ENCODE measurements at regions not wholly inside any gene's neighbourhood (a gene's known extent, or its start where the extent isn't known, plus 50 kb on each side); places are given as distances from the start of the nearest gene placed in this dataset.

DNA sequence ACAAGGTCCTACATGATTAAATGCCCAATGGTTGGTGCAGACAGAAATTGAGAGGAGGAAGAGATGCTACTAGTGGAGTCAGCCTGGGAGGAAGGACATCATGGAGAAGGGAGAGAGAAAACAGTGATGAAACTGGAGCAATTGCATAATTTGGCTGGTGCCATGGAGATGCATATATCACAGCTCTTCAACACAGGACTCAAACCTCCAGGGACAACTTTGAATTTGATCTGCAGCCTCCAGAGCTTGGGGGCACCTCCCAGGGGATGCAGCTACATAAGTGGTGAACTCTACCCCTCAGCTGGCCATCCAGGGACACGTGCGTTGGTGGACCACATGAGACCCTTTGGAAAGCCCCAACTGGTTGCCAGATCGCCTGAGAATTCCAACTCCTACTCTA lies 80.4 kb downstream of the CTAGE1 start:
- no peak overlapping the region for H3K4ac ChIP-seq (ENCODE audit: low read depth, low read length)
- TF ChIP-seq, protein P1, sequence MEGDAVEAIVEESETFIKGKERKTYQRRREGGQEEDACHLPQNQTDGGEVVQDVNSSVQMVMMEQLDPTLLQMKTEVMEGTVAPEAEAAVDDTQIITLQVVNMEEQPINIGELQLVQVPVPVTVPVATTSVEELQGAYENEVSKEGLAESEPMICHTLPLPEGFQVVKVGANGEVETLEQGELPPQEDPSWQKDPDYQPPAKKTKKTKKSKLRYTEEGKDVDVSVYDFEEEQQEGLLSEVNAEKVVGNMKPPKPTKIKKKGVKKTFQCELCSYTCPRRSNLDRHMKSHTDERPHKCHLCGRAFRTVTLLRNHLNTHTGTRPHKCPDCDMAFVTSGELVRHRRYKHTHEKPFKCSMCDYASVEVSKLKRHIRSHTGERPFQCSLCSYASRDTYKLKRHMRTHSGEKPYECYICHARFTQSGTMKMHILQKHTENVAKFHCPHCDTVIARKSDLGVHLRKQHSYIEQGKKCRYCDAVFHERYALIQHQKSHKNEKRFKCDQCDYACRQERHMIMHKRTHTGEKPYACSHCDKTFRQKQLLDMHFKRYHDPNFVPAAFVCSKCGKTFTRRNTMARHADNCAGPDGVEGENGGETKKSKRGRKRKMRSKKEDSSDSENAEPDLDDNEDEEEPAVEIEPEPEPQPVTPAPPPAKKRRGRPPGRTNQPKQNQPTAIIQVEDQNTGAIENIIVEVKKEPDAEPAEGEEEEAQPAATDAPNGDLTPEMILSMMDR (conservative IDR thresholded peaks at IDR 0.05) = no peak
- H3K79me1 ChIP-seq (ENCODE audit: insufficient read depth, low read depth, low read length, poor library complexity, severe bottlenecking) = no peaks in the 10 kb centered on the region
- H2BK120ac ChIP-seq (ENCODE audit: low read depth, low read length, poor library complexity, severe bottlenecking) = no peak overlapping the region
- no peak overlapping the region for H3T11ph ChIP-seq (ENCODE audit: low read length)
- H3K4me2 ChIP-seq (ENCODE audit: insufficient read depth, insufficient read length, low read length) = no peak overlapping the region
- no peaks in the 10 kb centered on the region for H3K79me2 ChIP-seq (ENCODE audit: insufficient read depth, low read length)
- H3K9me3 ChIP-seq (ENCODE audit: control insufficient read depth, low read depth, low read length) = no peaks in the 10 kb centered on the region
- no peaks in the 10 kb centered on the region; a peak in 1 of 5 replicates for H3K9me3 Mint-ChIP-seq
- H3K56ac ChIP-seq (ENCODE audit: insufficient read length, low read depth, low read length) = no peak overlapping the region
- no peaks in the 10 kb centered on the region for H3K23me2 ChIP-seq (ENCODE audit: insufficient read length, low read depth, low read length, poor library complexity, severe bottlenecking)
- H3K36me3 Mint-ChIP-seq (ENCODE audit: insufficient read depth in 1 of 3, low read depth in 3 of 3) = no peaks in the 10 kb centered on the region
- H3K27ac Mint-ChIP-seq = no peak overlapping the region
- no peak overlapping the region for H2BK5ac ChIP-seq (ENCODE audit: insufficient read length, low read length)
- no peaks in the 10 kb centered on the region for H3K4me1 ChIP-seq (ENCODE audit: insufficient read depth, low read length)
- no peak overlapping the region for H4K91ac ChIP-seq (ENCODE audit: insufficient read length, low read depth, low read length)
- no peak for DNase-seq
- no peak overlapping the region for H2AFZ ChIP-seq (ENCODE audit: low read length)
- H3K9ac ChIP-seq (ENCODE audit: extremely low read depth, insufficient read length, low read length) = no peak overlapping the region
- no peak overlapping the region for H3K18ac ChIP-seq (ENCODE audit: insufficient read length, low read depth, low read length)
- no peak overlapping the region for H2BK15ac ChIP-seq (ENCODE audit: low read depth, low read length)
- no peak overlapping the region for H4K5ac ChIP-seq (ENCODE audit: insufficient read length, low read depth, low read length)
- no peaks in the 10 kb centered on the region for H4K20me1 ChIP-seq (ENCODE audit: control insufficient read depth, insufficient read depth, insufficient read length)
- H3K14ac ChIP-seq (ENCODE audit: insufficient read depth, low read length) = no peak overlapping the region
- H2BK12ac ChIP-seq (ENCODE audit: insufficient read length, low read depth, low read length) = no peak overlapping the region
- no peak overlapping the region for H4K8ac ChIP-seq (replicated peaks; ENCODE audit: insufficient read length, low read depth, low read length)
- H3K27ac ChIP-seq (ENCODE audit: insufficient read length, low read depth, low read length) = no peak overlapping the region
- H3K4me3 Mint-ChIP-seq = no peak overlapping the region
- no peak overlapping the region for H2AK5ac ChIP-seq (ENCODE audit: insufficient read length, low read length)
- H2BK20ac ChIP-seq (ENCODE audit: low read depth, low read length, poor library complexity, severe bottlenecking) = no peak overlapping the region
- H3K23ac ChIP-seq (ENCODE audit: insufficient read length, low read depth, low read length) = no peak overlapping the region
- H3K27me3 Mint-ChIP-seq (ENCODE audit: low read depth) = peaks cover 74% of the 10 kb centered on the region
- peaks cover 1 to 2% of the 10 kb centered on the region in 2 experiments; a peak in 3 of 4 replicates for H3K4me1 Mint-ChIP-seq
- H3K27me3 ChIP-seq (ENCODE audit: insufficient read depth, low read length) = no peaks in the 10 kb centered on the region
- WGBS (ENCODE audit: extremely low coverage, insufficient read length, low lambda C conversion rate) = no CpG with 5 or more reads among the region's 3 CpGs
